ENCODE measurements at regions not wholly inside any gene's neighbourhood (a gene's known extent, or its start where the extent isn't known, plus 50 kb on each side); places are given as distances from the start of the nearest gene placed in this dataset.
"Not testable (repeated sequence)": the region's sequence is repeated elsewhere in the genome, so short reads cannot be mapped to it uniquely, and the experiment has no call there.

GRCh38 chr1:191495040-191495439, 663.2 kb upstream of the RGS18 start:
- DNase-seq (ENCODE audit: low spot score): no peak

DNA sequence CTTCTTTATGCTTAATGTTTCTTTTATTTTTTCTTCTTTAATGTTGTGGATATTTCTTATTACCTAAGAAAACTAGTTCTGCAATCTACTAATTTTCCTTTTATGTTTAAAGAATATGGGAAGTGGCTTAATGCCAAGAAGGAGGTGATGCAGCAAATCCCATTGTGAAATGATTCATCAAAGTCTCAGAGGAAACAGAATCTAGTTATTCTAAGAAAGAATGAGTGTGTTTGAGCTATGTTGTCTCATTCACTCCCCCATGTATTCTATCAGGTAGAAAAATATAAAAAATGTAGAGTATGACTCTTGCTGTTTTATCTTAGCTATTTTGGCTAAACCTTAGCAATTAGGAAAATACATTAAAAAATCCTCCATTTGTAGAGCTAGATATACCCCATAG, 659.9 kb upstream of the RGS18 start:
- peak; percentile 8 for DNase-seq (ENCODE audit: low spot score)

GRCh38 chr1:191498825-191499224, 659.4 kb upstream of the RGS18 start:
- no peak for DNase-seq (ENCODE audit: low spot score)

GRCh38 chr1:191504999-191505398, 653.3 kb upstream of the RGS18 start:
- no peak for DNase-seq (ENCODE audit: low spot score)

- no peak for DNase-seq (ENCODE audit: low spot score)
Observed at GRCh38 chr1:191508239-191508638, 650.0 kb upstream of the RGS18 start.

GRCh38 chr1:191511480-191511879, 646.8 kb upstream of the RGS18 start:
- DNase-seq (ENCODE audit: low spot score): not testable (repeated sequence)

- no peak for DNase-seq (ENCODE audit: low spot score)
Observed at GRCh38 chr1:191517826-191518225, 640.4 kb upstream of the RGS18 start.

GRCh38 chr1:191519519-191519918, 638.7 kb upstream of the RGS18 start:
- DNase-seq (ENCODE audit: low spot score): no peak

DNA sequence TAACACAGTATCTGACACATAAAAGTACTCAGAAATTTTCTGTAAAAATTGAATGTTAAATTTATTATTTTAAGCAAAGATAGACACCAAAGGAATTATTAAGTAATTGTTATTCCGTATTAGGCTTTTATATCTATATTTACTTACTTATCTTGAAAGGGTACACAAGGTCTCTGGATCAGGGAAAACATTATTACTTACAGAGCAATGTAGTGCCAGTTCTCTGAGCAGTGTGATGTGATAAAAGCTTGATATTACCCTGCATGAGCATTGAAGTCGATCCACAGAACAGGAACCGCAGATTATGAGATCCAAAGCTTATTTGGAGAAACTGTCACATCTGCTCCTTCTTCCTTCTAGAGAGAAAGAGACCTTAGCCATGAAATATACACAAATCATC, 637.9 kb upstream of the RGS18 start:
- no peak for DNase-seq (ENCODE audit: low spot score)

DNA sequence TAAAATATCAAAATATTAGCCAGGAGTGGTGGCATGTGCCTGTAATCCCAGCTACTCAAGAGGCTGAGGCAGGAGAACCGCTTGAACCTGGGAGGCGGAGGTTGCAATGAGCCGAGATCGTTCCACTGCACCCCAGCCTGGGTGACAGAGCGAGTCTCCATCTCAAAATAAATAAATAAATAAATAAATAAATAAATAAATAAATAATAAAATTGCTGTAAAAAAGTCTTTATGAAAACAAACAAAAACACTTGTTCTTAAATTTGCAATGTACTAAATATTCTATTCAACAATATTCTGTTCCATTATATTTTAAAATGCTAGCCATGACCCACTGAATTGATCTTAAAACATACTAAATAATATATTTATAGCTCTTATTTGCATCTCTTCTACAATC, 632.3 kb upstream of the RGS18 start:
- not testable (repeated sequence) for DNase-seq (ENCODE audit: low spot score)

GRCh38 chr1:191528275-191528674, 630.0 kb upstream of the RGS18 start:
- no peak for DNase-seq (ENCODE audit: low spot score)

- no peak for DNase-seq (ENCODE audit: low spot score)
Observed at GRCh38 chr1:191530928-191531327, 627.3 kb upstream of the RGS18 start.

DNA sequence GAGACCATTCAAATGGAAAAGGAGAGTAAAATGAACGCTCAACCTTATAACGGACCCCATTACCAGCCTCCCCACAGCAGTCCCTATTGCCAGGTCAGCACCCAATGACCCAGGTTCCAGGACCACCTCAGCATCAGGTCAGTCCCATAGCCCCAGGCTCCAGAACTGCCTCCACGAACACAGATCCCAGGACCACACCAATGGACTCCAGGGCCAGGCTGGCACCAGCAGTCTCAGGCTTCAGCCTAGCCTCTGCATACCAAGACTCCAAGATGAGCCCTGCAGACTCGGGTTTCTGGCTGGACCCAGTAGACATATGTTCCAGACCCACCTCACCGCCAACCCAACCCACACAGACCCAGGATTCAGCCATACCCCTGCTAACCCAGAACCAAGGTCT, 625.0 kb upstream of the RGS18 start:
- DNase-seq (ENCODE audit: low spot score): no peak

- DNase-seq (ENCODE audit: low spot score): no peak
Observed at GRCh38 chr1:191536791-191537429, 621.4 kb upstream of the RGS18 start.

- no peak for DNase-seq (ENCODE audit: low spot score)
Observed at GRCh38 chr1:191541758-191542157, 616.5 kb upstream of the RGS18 start.

- DNase-seq (ENCODE audit: low spot score): no peak
Observed at GRCh38 chr1:191542444-191542843, 615.8 kb upstream of the RGS18 start.

GRCh38 chr1:191546803-191547202, 611.5 kb upstream of the RGS18 start:
- DNase-seq (ENCODE audit: low spot score): no peak

DNA sequence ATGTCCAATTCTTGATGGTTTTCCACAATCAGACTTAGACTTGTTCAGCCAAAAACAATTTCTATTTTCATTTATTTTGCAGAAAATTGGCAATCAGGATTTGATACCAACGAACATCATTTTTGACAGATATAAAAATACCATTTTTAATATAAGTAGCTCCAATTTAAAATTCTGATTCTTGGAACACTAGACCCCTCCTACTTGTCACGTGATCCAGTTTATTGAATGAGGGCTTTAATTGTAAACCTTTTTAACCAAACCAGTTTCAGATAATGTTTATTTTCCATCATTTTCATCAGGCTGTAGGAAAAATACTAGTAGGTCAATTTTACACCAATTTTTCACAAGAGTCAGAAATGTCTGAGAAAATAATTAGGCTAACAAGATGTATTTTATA, 607.2 kb upstream of the RGS18 start:
- DNase-seq (ENCODE audit: low spot score): no peak

- no peak for DNase-seq (ENCODE audit: low spot score)
Observed at GRCh38 chr1:191558379-191558778, 599.9 kb upstream of the RGS18 start.

DNA sequence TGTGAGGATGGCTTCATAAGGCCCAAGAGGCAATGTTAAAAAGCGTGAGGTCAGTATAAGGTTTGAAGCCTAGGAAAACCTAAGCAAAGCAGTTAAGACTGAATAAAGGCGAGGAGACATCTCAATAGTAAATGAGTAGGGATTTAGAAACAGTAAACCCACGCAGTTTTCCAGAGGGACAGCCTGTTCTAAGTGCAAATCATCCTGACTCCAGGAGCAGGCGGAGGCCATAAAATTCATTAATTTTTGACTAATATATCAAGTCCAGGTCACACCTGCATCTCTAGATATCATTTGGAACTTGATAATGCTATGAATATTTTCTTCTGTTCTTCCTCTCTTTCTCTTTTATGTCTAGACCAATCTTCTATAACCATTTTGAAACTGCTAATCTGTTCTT, 597.0 kb upstream of the RGS18 start:
- DNase-seq (ENCODE audit: low spot score): no peak

DNA sequence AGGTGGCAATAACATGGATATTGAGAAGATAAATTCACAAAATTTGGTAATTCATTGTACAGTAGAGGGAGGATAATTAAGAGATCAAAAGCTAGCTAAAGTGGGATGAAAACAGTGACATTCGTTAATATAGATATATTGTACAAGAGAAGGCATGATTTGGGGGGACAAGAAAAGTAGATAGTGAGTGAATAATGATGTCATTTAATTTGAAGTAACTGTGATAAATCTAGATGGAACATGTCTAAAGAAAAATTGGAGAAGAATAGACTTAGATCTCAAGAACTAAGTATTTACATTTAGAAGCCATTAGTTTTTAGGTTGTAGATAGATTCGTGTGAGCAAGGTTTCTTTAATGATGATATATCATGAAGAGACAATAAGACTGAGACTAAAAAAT, 594.0 kb upstream of the RGS18 start:
- no peak for DNase-seq (ENCODE audit: low spot score)

DNA sequence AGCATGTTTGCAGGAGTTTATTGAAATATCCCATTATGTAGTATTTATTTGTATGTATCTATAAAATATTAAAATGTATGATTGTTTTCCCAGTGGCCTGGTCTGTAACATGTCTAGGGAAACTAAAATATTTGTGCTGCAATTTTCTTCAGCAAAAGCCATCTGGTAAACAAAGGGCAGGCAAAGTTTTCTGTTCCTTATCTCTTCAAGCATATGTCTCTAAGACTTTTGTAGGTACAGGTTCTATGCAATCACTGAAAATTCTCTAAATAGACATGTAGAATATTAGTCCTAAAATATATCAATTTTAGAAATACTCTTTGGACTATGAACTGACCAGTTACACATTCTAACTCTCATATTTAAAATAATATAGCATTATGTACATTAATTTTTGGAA, 585.8 kb upstream of the RGS18 start:
- no peak for DNase-seq (ENCODE audit: low spot score)

- no peak for DNase-seq (ENCODE audit: low spot score)
Observed at GRCh38 chr1:191575180-191575579, 583.1 kb upstream of the RGS18 start.

DNA sequence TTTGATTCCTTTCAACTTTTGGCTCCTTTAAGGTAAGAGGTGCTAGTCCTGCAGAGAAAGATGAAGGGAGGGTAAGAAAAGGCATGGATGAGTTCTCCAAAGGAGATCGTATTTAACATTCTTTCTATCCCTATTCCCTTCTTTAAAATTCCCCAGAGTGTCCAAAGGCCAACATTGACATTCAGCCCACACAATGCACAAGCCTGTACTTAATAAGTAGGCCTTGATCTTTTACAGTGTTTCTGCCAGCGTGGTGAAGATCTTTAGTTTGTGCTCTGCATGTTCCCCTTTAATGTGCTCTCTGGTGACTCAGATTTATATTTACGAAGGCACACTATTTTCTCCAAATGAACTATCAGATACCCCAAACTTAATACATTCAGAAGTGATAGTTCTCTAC, 582.5 kb upstream of the RGS18 start:
- no peak for DNase-seq (ENCODE audit: low spot score)

All from HT-29 (cell line).